Skeletal muscle tissue (tissue), 3 donors: ENCODE measurements at regions not wholly inside any gene's neighbourhood (a gene's known extent, or its start where the extent isn't known, plus 50 kb on each side); places are given as distances from the start of the nearest gene placed in this dataset.

Source experiments
- H3K27ac ChIP-seq: one replicate; pipeline ENCODE4 v1.7.0; 2013; ENCODE audit warnings: mild to moderate bottlenecking, low read depth, low read length, inconsistent platforms
- H3K27me3 ChIP-seq, 3 donors: one replicate each; pipeline ENCODE4 v1.7.0; 2013; ENCODE audit warnings: low read length in 3 of 3; ENCODE audit not compliant: control insufficient read depth in 3 of 3, insufficient read depth in 3 of 3
- H3K36me3 ChIP-seq, 3 donors: one replicate each; pipeline ENCODE4 v1.7.0; 2013; ENCODE audit warnings: low read length in 3 of 3; ENCODE audit not compliant: control insufficient read depth in 3 of 3, insufficient read depth in 3 of 3
- H3K4me1 ChIP-seq, 3 donors: one replicate each; pipeline ENCODE4 v1.7.0; 2013; ENCODE audit warnings: low read length in 3 of 3, mild to moderate bottlenecking in 3 of 3; ENCODE audit not compliant: control insufficient read depth in 3 of 3, insufficient read depth in 3 of 3
- H3K4me3 ChIP-seq, 3 donors: one replicate each; pipeline ENCODE4 v1.7.0; 2013; ENCODE audit warnings: low read length in 3 of 3
- H3K9ac ChIP-seq, 3 donors: one replicate each; pipeline ENCODE4 v1.7.0; 2013; ENCODE audit warnings: low read length in 3 of 3, mild to moderate bottlenecking in 3 of 3, moderate library complexity in 2 of 3, low read depth in 1 of 3
- H3K9me3 ChIP-seq, 3 donors: one replicate each; pipeline ENCODE4 v1.7.0; 2013; ENCODE audit warnings: low read length in 3 of 3; ENCODE audit not compliant: control insufficient read depth in 3 of 3
- donor health status: Osteomylitis.

DNA sequence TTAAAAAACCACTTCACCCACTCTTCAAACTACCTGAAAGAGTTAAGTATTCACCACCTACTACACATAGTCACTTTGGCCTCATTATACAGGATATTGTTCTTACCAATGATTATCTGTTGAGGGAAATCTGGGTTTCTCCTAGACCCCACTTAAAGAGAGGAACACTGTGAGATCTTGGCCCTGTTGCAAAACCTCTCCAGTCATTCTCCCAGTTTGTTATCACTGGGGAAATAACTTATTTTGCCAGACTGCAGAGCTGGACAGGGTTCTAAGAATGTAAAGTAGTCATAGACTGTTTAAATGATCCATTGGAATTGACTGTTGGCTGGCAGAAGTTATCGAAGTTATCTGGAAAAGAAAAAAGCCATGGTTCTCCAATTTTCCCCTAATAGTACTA lies 143.8 kb downstream of the HGF start:
- Histone ChIP-seq H3K4me3 (no peak overlapping the region), H3K27ac (no peak overlapping the region), H3K9me3 (no peaks in the 10 kb centered on the region), H3K4me1 (no peaks in the 10 kb centered on the region), H3K9ac (no peak overlapping the region), H3K36me3 (no peaks in the 10 kb centered on the region), H3K27me3 (no peaks in the 10 kb centered on the region)

DNA sequence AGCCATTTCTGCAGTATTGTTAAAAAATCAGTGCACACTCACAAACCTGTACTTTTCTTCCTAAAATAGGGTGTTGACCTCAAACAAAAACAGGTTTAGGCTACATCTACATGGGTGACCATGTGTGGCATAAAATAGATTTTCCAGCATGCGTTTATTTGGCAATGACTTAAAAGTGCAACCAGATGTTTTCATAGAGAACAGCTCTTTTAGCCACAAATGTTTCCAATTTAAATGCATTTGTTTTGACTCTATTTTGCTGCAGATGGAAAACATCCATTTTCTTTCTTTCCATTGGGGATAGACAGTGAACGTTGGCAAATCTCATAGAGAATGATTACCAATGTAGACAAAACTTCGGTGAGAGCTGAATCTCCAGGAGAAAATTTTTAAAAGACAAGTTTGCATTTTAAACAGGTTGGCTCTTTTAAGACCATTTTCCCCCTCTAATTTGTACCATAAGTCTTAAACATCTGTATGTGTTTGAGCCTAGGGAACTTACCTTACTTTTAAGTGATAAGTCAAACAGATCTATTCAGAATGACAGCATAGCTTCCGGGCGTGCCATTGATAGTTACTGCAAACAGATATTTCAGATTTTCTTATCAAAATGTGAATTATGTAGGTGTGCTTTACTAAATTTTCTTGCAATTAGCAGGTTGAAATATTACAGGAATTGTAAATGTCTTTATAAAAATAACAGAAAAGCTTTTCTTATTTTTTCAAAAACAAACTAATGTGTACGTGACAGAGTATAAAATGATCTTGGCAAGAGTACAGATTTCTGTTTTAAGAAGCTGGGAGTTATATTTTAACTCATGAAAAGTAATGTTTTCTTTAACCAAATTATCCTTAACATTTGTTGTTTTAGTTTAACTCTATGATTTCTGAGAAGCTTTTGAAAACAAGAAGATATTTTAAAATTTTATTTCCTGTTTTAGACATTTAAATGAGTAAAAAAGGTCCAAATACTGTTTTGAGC lies 144.9 kb downstream of the HGF start:
- H3K9me3 ChIP-seq = no peaks in the 10 kb centered on the region
- H3K27ac ChIP-seq = no peak overlapping the region
- no peaks in the 10 kb centered on the region for H3K27me3 ChIP-seq
- H3K4me3 ChIP-seq = no peak overlapping the region
- H3K9ac ChIP-seq = no peak overlapping the region
- no peaks in the 10 kb centered on the region for H3K36me3 ChIP-seq
- H3K4me1 ChIP-seq = no peaks in the 10 kb centered on the region

- no peaks in the 10 kb centered on the region for H3K36me3 ChIP-seq
These were observed 145.7 kb downstream of the HGF start for GRCh38 chr7:81624021-81624592.

GRCh38 chr7:81623251-81623855 lies 146.5 kb downstream of the HGF start:
- Histone ChIP-seq H3K27ac (no peak overlapping the region), H3K9ac (no peak overlapping the region), H3K36me3 (no peaks in the 10 kb centered on the region), H3K4me1 (no peaks in the 10 kb centered on the region), H3K27me3 (no peaks in the 10 kb centered on the region), H3K9me3 (no peaks in the 10 kb centered on the region), H3K4me3 (no peak overlapping the region)

More at GRCh38 chr7:81624021-81624592, 145.7 kb downstream of the HGF start:
- Histone ChIP-seq H3K27me3 (no peaks in the 10 kb centered on the region), H3K9ac (no peak overlapping the region), H3K4me1 (no peaks in the 10 kb centered on the region), H3K9me3 (no peaks in the 10 kb centered on the region), H3K27ac (no peak overlapping the region), H3K4me3 (no peak overlapping the region)

- Histone ChIP-seq H3K4me3 (no peak overlapping the region), H3K27ac (no peak overlapping the region), H3K9ac (no peak overlapping the region), H3K4me1 (no peaks in the 10 kb centered on the region), H3K9me3 (no peaks in the 10 kb centered on the region), H3K36me3 (no peaks in the 10 kb centered on the region), H3K27me3 (no peaks in the 10 kb centered on the region)
These were observed 148.0 kb downstream of the HGF start for GRCh38 chr7:81621893-81622292.

GRCh38 chr7:81618396-81619014 lies 151.3 kb downstream of the HGF start:
- H3K9ac ChIP-seq = no peak overlapping the region
- H3K4me1 ChIP-seq = no peaks in the 10 kb centered on the region
- no peaks in the 10 kb centered on the region for H3K27me3 ChIP-seq
- no peak overlapping the region for H3K27ac ChIP-seq
- no peak overlapping the region for H3K4me3 ChIP-seq
- no peaks in the 10 kb centered on the region for H3K36me3 ChIP-seq
- H3K9me3 ChIP-seq = no peaks in the 10 kb centered on the region

GRCh38 chr7:81616951-81617350 lies 152.9 kb downstream of the HGF start:
- no peak overlapping the region for H3K9ac ChIP-seq
- no peak overlapping the region for H3K4me3 ChIP-seq
- H3K36me3 ChIP-seq = no peaks in the 10 kb centered on the region
- H3K27me3 ChIP-seq = no peaks in the 10 kb centered on the region
- no peak overlapping the region for H3K27ac ChIP-seq
- no peaks in the 10 kb centered on the region for H3K4me1 ChIP-seq
- H3K9me3 ChIP-seq = no peaks in the 10 kb centered on the region

DNA sequence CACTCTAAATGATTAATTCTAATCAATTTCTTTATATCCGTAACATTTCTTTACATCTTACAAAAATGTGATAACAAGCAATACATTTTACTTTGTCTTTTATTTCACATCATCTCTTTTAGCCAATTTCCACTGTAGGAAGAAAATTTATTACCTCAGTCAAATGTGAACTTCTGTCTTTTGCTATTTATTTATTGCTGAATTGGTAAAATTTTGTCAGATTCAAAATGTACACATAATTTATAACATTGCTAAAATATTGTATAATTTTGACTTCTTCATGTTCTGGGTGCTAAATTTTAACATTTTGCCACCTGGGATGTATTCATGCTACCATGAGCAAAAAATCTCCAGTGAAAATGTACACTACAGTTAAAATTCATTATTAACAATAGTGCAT lies 158.0 kb downstream of the HGF start:
- Histone ChIP-seq H3K9ac (no peak overlapping the region), H3K27me3 (no peaks in the 10 kb centered on the region), H3K9me3 (no peaks in the 10 kb centered on the region), H3K4me1 (no peaks in the 10 kb centered on the region), H3K27ac (no peak overlapping the region), H3K36me3 (no peaks in the 10 kb centered on the region), H3K4me3 (no peak overlapping the region)

DNA sequence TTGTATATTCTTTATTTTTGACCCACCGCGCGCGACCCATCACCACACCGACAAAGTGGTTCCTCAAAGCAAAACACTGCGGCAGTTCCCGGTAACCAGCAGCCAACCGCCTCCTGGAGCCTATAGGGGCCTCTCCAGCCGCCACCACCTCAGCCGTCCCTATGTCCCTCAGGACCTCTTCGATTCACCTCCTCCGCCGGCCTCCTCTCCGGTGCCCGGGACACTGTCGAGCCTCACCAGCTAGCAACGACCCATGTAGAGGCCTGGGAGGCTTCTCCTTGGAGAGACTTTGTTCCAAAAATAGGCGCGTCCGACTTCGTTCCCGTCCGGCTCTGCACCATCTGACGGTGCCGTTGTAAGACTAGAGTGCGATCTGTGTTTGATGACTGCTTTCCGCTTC lies 158.8 kb downstream of the HGF start:
- no peak overlapping the region for H3K9ac ChIP-seq
- no peak overlapping the region for H3K27ac ChIP-seq
- no peaks in the 10 kb centered on the region for H3K36me3 ChIP-seq
- no peak overlapping the region for H3K4me3 ChIP-seq
- H3K9me3 ChIP-seq = no peaks in the 10 kb centered on the region
- H3K4me1 ChIP-seq = no peaks in the 10 kb centered on the region
- no peaks in the 10 kb centered on the region for H3K27me3 ChIP-seq
